HEK293 (cell line): ENCODE measurements at regions not wholly inside any gene's neighbourhood (a gene's known extent, or its start where the extent isn't known, plus 50 kb on each side); places are given as distances from the start of the nearest gene placed in this dataset.

Experiments used
- CTCF ChIA-PET: fragments of 350-600 bp; formaldehyde crosslinking; extraction: SDS; loops from one replicate; lab custom pipeline; 2021; ENCODE audit warnings: antibody characterized with exemption; lab: Yijun Ruan, JAX
- POLR2A ChIA-PET: fragments of 300-600 bp; formaldehyde crosslinking; extraction: SDS; loops from one replicate; lab custom pipeline; 2020; ENCODE audit warnings: antibody characterized with exemption, inconsistent platforms; lab: Yijun Ruan, JAX
- H3K27ac ChIP-seq: fragments of 200-500 bp; sonication (Bioruptor generic); 2 replicates; pipeline ENCODE4 v1.5.1; 2014; ENCODE audit warnings: low read depth, low read length, control low read depth, inconsistent platforms; ENCODE audit errors: extremely low read depth
- H3K36me3 ChIP-seq, 2 experiments: fragments of 200-500 bp in 1 of 2; sonication (Bioruptor generic) in 1 of 2; 1 replicate in 1 of 2; 2 replicates in 1 of 2; pipeline ENCODE4 v1.5.1; 2014 to 2017; ENCODE audit warnings: inconsistent platforms in 2 of 2, low read length in 2 of 2; ENCODE audit not compliant: control insufficient read depth in 2 of 2, insufficient read depth in 1 of 2
- H3K4me1 ChIP-seq: fragments of 200-500 bp; sonication (Bioruptor generic); 2 replicates; pipeline ENCODE4 v1.5.1; 2014; ENCODE audit warnings: mild to moderate bottlenecking, low read length, inconsistent platforms; ENCODE audit not compliant: control insufficient read depth, insufficient read depth
- H3K4me3 ChIP-seq: 2 replicates; pipeline ENCODE4 v1.5.1; 2011; ENCODE audit warnings: low read depth, mild to moderate bottlenecking, control low read depth, low read length, moderate library complexity
- H3K9me3 ChIP-seq: fragments of 200-500 bp; sonication (Bioruptor generic); 2 replicates; pipeline ENCODE4 v1.5.1; 2014; ENCODE audit warnings: low read depth, low read length, inconsistent platforms; ENCODE audit not compliant: control insufficient read depth, insufficient read depth
- BCL11A ChIP-seq: fragments of 450-650 bp; formaldehyde crosslinking; IDR thresholded peaks from 2 replicates; pipeline ENCODE4 v1.5.1; 2016; ENCODE audit warnings: low read depth, missing biosample characterization, missing genetic modification characterization
- GLIS2 ChIP-seq: fragments of 450-650 bp; formaldehyde crosslinking; IDR thresholded peaks from 2 replicates; pipeline ENCODE4 v1.5.1; 2016; ENCODE audit warnings: missing biosample characterization, missing genetic modification characterization
- RBAK ChIP-seq: fragments of 450-650 bp; formaldehyde crosslinking; IDR thresholded peaks from 2 replicates; pipeline ENCODE4 v1.5.1; 2016; ENCODE audit warnings: missing biosample characterization, missing genetic modification characterization
- SALL2 ChIP-seq: fragments of 450-650 bp; formaldehyde crosslinking; IDR thresholded peaks from 2 replicates; pipeline ENCODE4 v1.5.0; 2017; ENCODE audit warnings: missing biosample characterization, mild to moderate bottlenecking, missing genetic modification characterization, borderline replicate concordance
- SCRT1 ChIP-seq: fragments of 450-650 bp; formaldehyde crosslinking; IDR thresholded peaks from 2 replicates; pipeline ENCODE4 v1.5.1; 2016; ENCODE audit warnings: missing biosample characterization, missing genetic modification characterization, borderline replicate concordance
- WT1 ChIP-seq: fragments of 450-650 bp; formaldehyde crosslinking; IDR thresholded peaks from 2 replicates; pipeline ENCODE4 v1.5.1; 2016; ENCODE audit warnings: missing biosample characterization, missing genetic modification characterization
- ZFP3 ChIP-seq: fragments of 450-650 bp; formaldehyde crosslinking; IDR thresholded peaks from 2 replicates; pipeline ENCODE4 v1.5.1; 2016; ENCODE audit warnings: low read depth, missing biosample characterization, missing genetic modification characterization
- ZIC2 ChIP-seq: fragments of 450-650 bp; formaldehyde crosslinking; IDR thresholded peaks from 2 replicates; pipeline ENCODE4 v1.5.1; 2016; ENCODE audit warnings: missing biosample characterization, missing genetic modification characterization
- ZNF184 ChIP-seq: fragments of 450-650 bp; IDR thresholded peaks from 2 replicates; pipeline ENCODE4 v1.5.1; 2018; ENCODE audit warnings: missing biosample characterization, mild to moderate bottlenecking, missing genetic modification characterization
- ZNF23 ChIP-seq: fragments of 450-650 bp; formaldehyde crosslinking; IDR thresholded peaks from 2 replicates; pipeline ENCODE4 v1.5.1; 2016; ENCODE audit warnings: missing biosample characterization, missing genetic modification characterization, borderline replicate concordance
- ZNF292 ChIP-seq: fragments of 450-650 bp; formaldehyde crosslinking; IDR thresholded peaks from 2 replicates; pipeline ENCODE4 v1.5.1; 2016; ENCODE audit warnings: low read depth, missing biosample characterization, missing genetic modification characterization, borderline replicate concordance
- ZNF302 ChIP-seq: fragments of 450-650 bp; formaldehyde crosslinking; IDR thresholded peaks from 2 replicates; pipeline ENCODE4 v1.5.1; 2016; ENCODE audit warnings: missing biosample characterization, missing genetic modification characterization, low read depth
- ZNF354C ChIP-seq: fragments of 450-650 bp; formaldehyde crosslinking; IDR thresholded peaks from 2 replicates; pipeline ENCODE4 v1.5.1; 2016; ENCODE audit warnings: missing biosample characterization, missing genetic modification characterization, low read depth, borderline replicate concordance
- ZNF433 ChIP-seq: fragments of 450-650 bp; formaldehyde crosslinking; IDR thresholded peaks from 2 replicates; pipeline ENCODE4 v1.5.1; 2016; ENCODE audit warnings: missing biosample characterization, missing genetic modification characterization, low read depth
- ZNF48 ChIP-seq: fragments of 450-650 bp; formaldehyde crosslinking; IDR thresholded peaks from 2 replicates; pipeline ENCODE4 v1.5.1; 2016; ENCODE audit warnings: missing biosample characterization, missing genetic modification characterization
- ZNF555 ChIP-seq: fragments of 450-650 bp; formaldehyde crosslinking; conservative IDR thresholded peaks from 2 replicates; pipeline ENCODE4 v1.5.1; 2017; ENCODE audit warnings: missing biosample characterization, mild to moderate bottlenecking, missing genetic modification characterization, inconsistent platforms
- ZNF654 ChIP-seq: fragments of 450-650 bp; formaldehyde crosslinking; IDR thresholded peaks from 2 replicates; pipeline ENCODE4 v1.5.1; 2016; ENCODE audit warnings: low read depth, missing biosample characterization, missing genetic modification characterization
- ZNF658 ChIP-seq: fragments of 450-650 bp; formaldehyde crosslinking; IDR thresholded peaks from 2 replicates; pipeline ENCODE4; 2016; ENCODE audit warnings: missing biosample characterization, missing genetic modification characterization
- TF ChIP-seq, protein P1 (sequence below): fragments of 450-650 bp; formaldehyde crosslinking; IDR thresholded peaks from 2 replicates; pipeline ENCODE4 v1.5.1; 2016; ENCODE audit warnings: missing biosample characterization, missing genetic modification characterization
- TF ChIP-seq, protein P2 (sequence below): fragments of 450-650 bp; formaldehyde crosslinking; IDR thresholded peaks from 2 replicates; pipeline ENCODE4 v1.5.1; 2016; ENCODE audit warnings: missing biosample characterization, missing genetic modification characterization, borderline replicate concordance
- TF ChIP-seq, protein P3 (sequence below): fragments of 450-650 bp; formaldehyde crosslinking; IDR thresholded peaks from 2 replicates; pipeline ENCODE4; 2016; ENCODE audit warnings: missing biosample characterization, missing genetic modification characterization
- TF ChIP-seq, protein P4 (sequence below): fragments of 450-650 bp; formaldehyde crosslinking; IDR thresholded peaks from 2 replicates; pipeline ENCODE4 v1.5.1; 2016; ENCODE audit warnings: missing biosample characterization, missing genetic modification characterization, low read depth
- TF ChIP-seq, protein P5 (sequence below): fragments of 450-650 bp; formaldehyde crosslinking; IDR thresholded peaks from 2 replicates; pipeline ENCODE4 v1.5.1; 2016; ENCODE audit warnings: missing biosample characterization, missing genetic modification characterization, borderline replicate concordance

DNA sequence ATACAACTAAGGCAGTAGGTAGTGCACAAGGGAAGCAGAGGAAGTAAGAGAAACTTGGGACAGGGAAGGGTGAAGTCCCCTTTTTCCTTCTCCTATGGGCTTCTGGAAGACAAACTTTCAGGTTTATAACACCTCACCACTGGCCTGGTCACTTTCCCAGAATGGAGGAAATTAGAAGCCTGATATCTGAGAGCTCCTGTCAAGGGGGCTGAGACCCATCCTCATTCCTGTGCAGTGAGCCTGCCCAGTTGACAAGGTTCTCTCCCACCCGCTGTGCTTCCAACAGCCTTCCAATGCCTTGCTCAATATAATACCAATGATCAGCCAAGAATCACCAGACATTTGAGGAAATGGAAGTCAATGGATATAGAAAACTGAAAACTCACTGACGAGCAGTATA is 100.4 kb upstream of the YPEL5 start:
- ChIA-PET CTCF (interaction anchor here (0.6 to 1.0 kb wide), 3 partner anchors 18 to 1841 kb away, joined by 3 to 4 read pairs (median 4); no protein-coding TSS in a partner anchor), POLR2A (no interaction called here)
- TF ChIP-seq ZNF555 (tag by site-specific recombination) (no peak), SALL2 (tag by site-specific recombination) (no peak), ZFP3 (no peak), ZNF654 (no peak), ZNF23 (tag by site-specific recombination) (no peak), ZNF433 (tag by site-specific recombination) (no peak), ZNF658 (tag by site-specific recombination) (no peak), RBAK (tag by site-specific recombination) (no peak)
- TF ChIP-seq, protein P1, sequence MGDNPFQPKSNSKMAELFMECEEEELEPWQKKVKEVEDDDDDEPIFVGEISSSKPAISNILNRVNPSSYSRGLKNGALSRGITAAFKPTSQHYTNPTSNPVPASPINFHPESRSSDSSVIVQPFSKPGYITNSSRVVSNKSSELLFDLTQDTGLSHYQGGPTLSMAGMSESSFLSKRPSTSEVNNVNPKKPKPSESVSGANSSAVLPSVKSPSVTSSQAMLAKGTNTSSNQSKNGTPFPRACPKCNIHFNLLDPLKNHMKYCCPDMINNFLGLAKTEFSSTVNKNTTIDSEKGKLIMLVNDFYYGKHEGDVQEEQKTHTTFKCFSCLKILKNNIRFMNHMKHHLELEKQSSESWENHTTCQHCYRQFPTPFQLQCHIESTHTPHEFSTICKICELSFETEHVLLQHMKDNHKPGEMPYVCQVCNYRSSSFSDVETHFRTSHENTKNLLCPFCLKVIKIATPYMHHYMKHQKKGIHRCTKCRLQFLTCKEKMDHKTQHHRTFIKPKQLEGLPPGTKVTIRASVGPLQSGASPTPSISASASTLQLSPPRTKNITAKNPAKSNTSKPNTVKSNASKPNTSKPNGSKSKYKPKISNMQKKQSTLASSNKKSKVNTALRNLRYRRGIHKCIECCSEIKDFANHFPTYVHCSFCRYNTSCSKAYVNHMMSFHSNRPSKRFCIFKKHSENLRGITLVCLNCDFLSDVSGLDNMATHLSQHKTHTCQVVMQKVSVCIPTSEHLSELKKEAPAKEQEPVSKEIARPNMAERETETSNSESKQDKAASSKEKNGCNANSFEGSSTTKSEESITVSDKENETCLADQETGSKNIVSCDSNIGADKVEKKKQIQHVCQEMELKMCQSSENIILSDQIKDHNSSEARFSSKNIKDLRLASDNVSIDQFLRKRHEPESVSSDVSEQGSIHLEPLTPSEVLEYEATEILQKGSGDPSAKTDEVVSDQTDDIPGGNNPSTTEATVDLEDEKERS (tag by site-specific recombination), result no peak
- TF ChIP-seq, protein P2, sequence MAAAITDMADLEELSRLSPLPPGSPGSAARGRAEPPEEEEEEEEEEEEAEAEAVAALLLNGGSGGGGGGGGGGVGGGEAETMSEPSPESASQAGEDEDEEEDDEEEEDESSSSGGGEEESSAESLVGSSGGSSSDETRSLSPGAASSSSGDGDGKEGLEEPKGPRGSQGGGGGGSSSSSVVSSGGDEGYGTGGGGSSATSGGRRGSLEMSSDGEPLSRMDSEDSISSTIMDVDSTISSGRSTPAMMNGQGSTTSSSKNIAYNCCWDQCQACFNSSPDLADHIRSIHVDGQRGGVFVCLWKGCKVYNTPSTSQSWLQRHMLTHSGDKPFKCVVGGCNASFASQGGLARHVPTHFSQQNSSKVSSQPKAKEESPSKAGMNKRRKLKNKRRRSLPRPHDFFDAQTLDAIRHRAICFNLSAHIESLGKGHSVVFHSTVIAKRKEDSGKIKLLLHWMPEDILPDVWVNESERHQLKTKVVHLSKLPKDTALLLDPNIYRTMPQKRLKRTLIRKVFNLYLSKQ (tag by site-specific recombination), result no peak
- TF ChIP-seq, protein P3, sequence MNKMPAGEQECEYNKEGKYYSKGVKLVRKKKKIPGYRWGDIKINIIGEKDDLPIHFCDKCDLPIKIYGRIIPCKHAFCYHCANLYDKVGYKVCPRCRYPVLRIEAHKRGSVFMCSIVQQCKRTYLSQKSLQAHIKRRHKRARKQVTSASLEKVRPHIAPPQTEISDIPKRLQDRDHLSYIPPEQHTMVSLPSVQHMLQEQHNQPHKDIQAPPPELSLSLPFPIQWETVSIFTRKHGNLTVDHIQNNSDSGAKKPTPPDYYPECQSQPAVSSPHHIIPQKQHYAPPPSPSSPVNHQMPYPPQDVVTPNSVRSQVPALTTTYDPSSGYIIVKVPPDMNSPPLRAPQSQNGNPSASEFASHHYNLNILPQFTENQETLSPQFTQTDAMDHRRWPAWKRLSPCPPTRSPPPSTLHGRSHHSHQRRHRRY (tag by site-specific recombination), result no peak
- no peaks in the 10 kb centered on the region for H3K9me3 ChIP-seq
- H3K4me3 ChIP-seq, result no peak overlapping the region
- H3K27ac ChIP-seq, result no peak overlapping the region
- H3K36me3 ChIP-seq, result no peaks in the 10 kb centered on the region
- no peaks in the 10 kb centered on the region for H3K4me1 ChIP-seq

DNA sequence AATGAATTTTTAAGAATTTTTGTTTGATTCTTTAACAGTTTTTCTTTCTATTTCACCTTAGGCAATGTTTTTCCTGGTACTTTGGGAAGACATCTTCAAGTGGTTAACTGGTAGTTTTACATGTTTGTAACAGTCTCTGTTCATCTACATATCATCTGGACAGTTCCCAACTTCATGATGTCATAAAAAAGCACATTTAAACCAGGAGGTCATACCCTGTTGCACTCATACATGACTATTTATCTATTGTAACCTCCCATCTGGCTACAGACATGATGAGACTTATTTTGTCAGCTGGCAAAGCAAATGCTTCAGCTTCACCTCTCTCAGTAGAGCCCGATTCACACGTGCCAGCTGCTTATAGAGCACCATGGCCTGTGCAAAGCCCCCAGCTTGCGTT is 99.8 kb upstream of the YPEL5 start:
- CTCF ChIA-PET, result interaction anchor here (0.6 kb wide), 1 partner anchor 186 kb away, joined by 3 read pairs; no protein-coding TSS in a partner anchor
- TF ChIP-seq, protein P4, sequence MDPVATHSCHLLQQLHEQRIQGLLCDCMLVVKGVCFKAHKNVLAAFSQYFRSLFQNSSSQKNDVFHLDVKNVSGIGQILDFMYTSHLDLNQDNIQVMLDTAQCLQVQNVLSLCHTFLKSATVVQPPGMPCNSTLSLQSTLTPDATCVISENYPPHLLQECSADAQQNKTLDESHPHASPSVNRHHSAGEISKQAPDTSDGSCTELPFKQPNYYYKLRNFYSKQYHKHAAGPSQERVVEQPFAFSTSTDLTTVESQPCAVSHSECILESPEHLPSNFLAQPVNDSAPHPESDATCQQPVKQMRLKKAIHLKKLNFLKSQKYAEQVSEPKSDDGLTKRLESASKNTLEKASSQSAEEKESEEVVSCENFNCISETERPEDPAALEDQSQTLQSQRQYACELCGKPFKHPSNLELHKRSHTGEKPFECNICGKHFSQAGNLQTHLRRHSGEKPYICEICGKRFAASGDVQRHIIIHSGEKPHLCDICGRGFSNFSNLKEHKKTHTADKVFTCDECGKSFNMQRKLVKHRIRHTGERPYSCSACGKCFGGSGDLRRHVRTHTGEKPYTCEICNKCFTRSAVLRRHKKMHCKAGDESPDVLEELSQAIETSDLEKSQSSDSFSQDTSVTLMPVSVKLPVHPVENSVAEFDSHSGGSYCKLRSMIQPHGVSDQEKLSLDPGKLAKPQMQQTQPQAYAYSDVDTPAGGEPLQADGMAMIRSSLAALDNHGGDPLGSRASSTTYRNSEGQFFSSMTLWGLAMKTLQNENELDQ (tag by site-specific recombination), result no peak
- TF ChIP-seq ZIC2 (tag by site-specific recombination) (no peak), WT1 (no peak), ZNF354C (tag by site-specific recombination) (no peak), ZNF184 (tag by site-specific recombination) (no peak), ZNF292 (no peak), SCRT1 (tag by site-specific recombination) (no peak), ZNF433 (tag by site-specific recombination) (no peak), ZNF654 (no peak), BCL11A (tag by site-specific recombination) (no peak), ZNF48 (no peak), ZNF302 (tag by site-specific recombination) (no peak), GLIS2 (tag by site-specific recombination) (no peak)
- TF ChIP-seq, protein P5, sequence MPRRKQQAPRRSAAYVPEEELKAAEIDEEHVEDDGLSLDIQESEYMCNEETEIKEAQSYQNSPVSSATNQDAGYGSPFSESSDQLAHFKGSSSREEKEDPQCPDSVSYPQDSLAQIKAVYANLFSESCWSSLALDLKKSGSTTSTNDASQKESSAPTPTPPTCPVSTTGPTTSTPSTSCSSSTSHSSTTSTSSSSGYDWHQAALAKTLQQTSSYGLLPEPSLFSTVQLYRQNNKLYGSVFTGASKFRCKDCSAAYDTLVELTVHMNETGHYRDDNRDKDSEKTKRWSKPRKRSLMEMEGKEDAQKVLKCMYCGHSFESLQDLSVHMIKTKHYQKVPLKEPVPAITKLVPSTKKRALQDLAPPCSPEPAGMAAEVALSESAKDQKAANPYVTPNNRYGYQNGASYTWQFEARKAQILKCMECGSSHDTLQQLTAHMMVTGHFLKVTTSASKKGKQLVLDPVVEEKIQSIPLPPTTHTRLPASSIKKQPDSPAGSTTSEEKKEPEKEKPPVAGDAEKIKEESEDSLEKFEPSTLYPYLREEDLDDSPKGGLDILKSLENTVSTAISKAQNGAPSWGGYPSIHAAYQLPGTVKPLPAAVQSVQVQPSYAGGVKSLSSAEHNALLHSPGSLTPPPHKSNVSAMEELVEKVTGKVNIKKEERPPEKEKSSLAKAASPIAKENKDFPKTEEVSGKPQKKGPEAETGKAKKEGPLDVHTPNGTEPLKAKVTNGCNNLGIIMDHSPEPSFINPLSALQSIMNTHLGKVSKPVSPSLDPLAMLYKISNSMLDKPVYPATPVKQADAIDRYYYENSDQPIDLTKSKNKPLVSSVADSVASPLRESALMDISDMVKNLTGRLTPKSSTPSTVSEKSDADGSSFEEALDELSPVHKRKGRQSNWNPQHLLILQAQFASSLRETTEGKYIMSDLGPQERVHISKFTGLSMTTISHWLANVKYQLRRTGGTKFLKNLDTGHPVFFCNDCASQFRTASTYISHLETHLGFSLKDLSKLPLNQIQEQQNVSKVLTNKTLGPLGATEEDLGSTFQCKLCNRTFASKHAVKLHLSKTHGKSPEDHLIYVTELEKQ, result no peak
- POLR2A ChIA-PET, result no interaction called here
- Histone ChIP-seq H3K4me3 (no peak overlapping the region), H3K27ac (no peak overlapping the region), H3K4me1 (no peaks in the 10 kb centered on the region), H3K9me3 (no peaks in the 10 kb centered on the region), H3K36me3 (no peaks in the 10 kb centered on the region)
